ENCODE measurements at regions not wholly inside any gene's neighbourhood (a gene's known extent, or its start where the extent isn't known, plus 50 kb on each side); places are given as distances from the start of the nearest gene placed in this dataset.

- H3K9me2 ChIP-seq (ENCODE audit: low read depth, low read length): no peaks in the 10 kb centered on the region
- no peak for TF ChIP-seq CTCF (IDR thresholded peaks at IDR 0.05; ENCODE audit: low read length)
- TF ChIP-seq EZH2 (IDR thresholded peaks at IDR 0.05; ENCODE audit: borderline replicate concordance, low read length): no peak
- no peak overlapping the region for H3K27ac ChIP-seq (ENCODE audit: low read depth, low read length, poor library complexity, severe bottlenecking)
- H3K4me1 ChIP-seq (ENCODE audit: insufficient read depth, low read length, severe bottlenecking): no peaks in the 10 kb centered on the region
- H3K36me3 ChIP-seq (ENCODE audit: insufficient read depth, low read length): no peaks in the 10 kb centered on the region
- H2AFZ ChIP-seq (ENCODE audit: low read length): no peak overlapping the region
- H4K20me1 ChIP-seq (ENCODE audit: insufficient read depth, low read length): no peaks in the 10 kb centered on the region
- H3K9ac ChIP-seq (ENCODE audit: low read length): no peak overlapping the region
- H3K4me2 ChIP-seq (ENCODE audit: low read length): no peak overlapping the region
- H3F3A ChIP-seq (ENCODE audit: insufficient read depth, low read length): no peaks in the 10 kb centered on the region
- H3K4me3 ChIP-seq (ENCODE audit: low read depth, low read length, poor library complexity, severe bottlenecking): no peak overlapping the region
- no peaks in the 10 kb centered on the region for H3K9me3 ChIP-seq (ENCODE audit: low read length)
- no peaks in the 10 kb centered on the region for H3K79me2 ChIP-seq (ENCODE audit: insufficient read depth, low read length)
- H3K27me3 ChIP-seq (ENCODE audit: insufficient read depth, low read length): no peaks in the 10 kb centered on the region
Observed at GRCh38 chr13:30559274-30559673, 58.4 kb upstream of the USPL1 start.

GRCh38 chr13:30560212-30560611, 57.5 kb upstream of the USPL1 start:
- TF ChIP-seq CTCF (IDR thresholded peaks at IDR 0.05; ENCODE audit: low read length) (no peak), EZH2 (IDR thresholded peaks at IDR 0.05; ENCODE audit: borderline replicate concordance, low read length) (no peak)

GRCh38 chr13:30561511-30561910, 56.2 kb upstream of the USPL1 start:
- H3K4me1 ChIP-seq (ENCODE audit: insufficient read depth, low read length, severe bottlenecking): peaks cover 9% of the 10 kb centered on the region
- H3K4me2 ChIP-seq (ENCODE audit: low read length): no peak overlapping the region
- H3K9me3 ChIP-seq (ENCODE audit: low read length): no peaks in the 10 kb centered on the region
- no peak overlapping the region for H3K9ac ChIP-seq (ENCODE audit: low read length)
- no peak overlapping the region for H3K27ac ChIP-seq (ENCODE audit: low read depth, low read length, poor library complexity, severe bottlenecking)
- H3K9me2 ChIP-seq (ENCODE audit: low read depth, low read length): no peaks in the 10 kb centered on the region
- no peak overlapping the region for H3K4me3 ChIP-seq (ENCODE audit: low read depth, low read length, poor library complexity, severe bottlenecking)
- TF ChIP-seq CTCF (IDR thresholded peaks at IDR 0.05; ENCODE audit: low read length) (no peak), EZH2 (IDR thresholded peaks at IDR 0.05; ENCODE audit: borderline replicate concordance, low read length) (no peak)
- H3K36me3 ChIP-seq (ENCODE audit: insufficient read depth, low read length): no peaks in the 10 kb centered on the region
- no peak overlapping the region for H2AFZ ChIP-seq (ENCODE audit: low read length)
- H3K27me3 ChIP-seq (ENCODE audit: insufficient read depth, low read length): no peaks in the 10 kb centered on the region
- H3K79me2 ChIP-seq (ENCODE audit: insufficient read depth, low read length): no peaks in the 10 kb centered on the region
- no peaks in the 10 kb centered on the region for H3F3A ChIP-seq (ENCODE audit: insufficient read depth, low read length)
- H4K20me1 ChIP-seq (ENCODE audit: insufficient read depth, low read length): no peaks in the 10 kb centered on the region

More at GRCh38 chr13:30560212-30560611, 57.5 kb upstream of the USPL1 start:
- no peaks in the 10 kb centered on the region for H4K20me1 ChIP-seq (ENCODE audit: insufficient read depth, low read length)
- no peak overlapping the region for H3K4me2 ChIP-seq (ENCODE audit: low read length)
- no peaks in the 10 kb centered on the region for H3K79me2 ChIP-seq (ENCODE audit: insufficient read depth, low read length)
- H3K9ac ChIP-seq (ENCODE audit: low read length): no peak overlapping the region
- no peaks in the 10 kb centered on the region for H3K9me3 ChIP-seq (ENCODE audit: low read length)
- H3K9me2 ChIP-seq (ENCODE audit: low read depth, low read length): no peaks in the 10 kb centered on the region
- no peak overlapping the region for H3K27ac ChIP-seq (ENCODE audit: low read depth, low read length, poor library complexity, severe bottlenecking)
- H3K36me3 ChIP-seq (ENCODE audit: insufficient read depth, low read length): no peaks in the 10 kb centered on the region
- no peak overlapping the region for H2AFZ ChIP-seq (ENCODE audit: low read length)
- H3K27me3 ChIP-seq (ENCODE audit: insufficient read depth, low read length): no peaks in the 10 kb centered on the region
- H3K4me1 ChIP-seq (ENCODE audit: insufficient read depth, low read length, severe bottlenecking): no peaks in the 10 kb centered on the region
- H3K4me3 ChIP-seq (ENCODE audit: low read depth, low read length, poor library complexity, severe bottlenecking): no peak overlapping the region
- H3F3A ChIP-seq (ENCODE audit: insufficient read depth, low read length): no peaks in the 10 kb centered on the region

Measured in OCI-LY1 (cell line).